Retinal pigment epithelial cell (primary cell): ENCODE measurements at regions not wholly inside any gene's neighbourhood (a gene's known extent, or its start where the extent isn't known, plus 50 kb on each side); places are given as distances from the start of the nearest gene placed in this dataset.

ENCODE experiments used
- DNase-seq: peaks from one replicate; pipeline ENCODE4 v3.0.0-alpha.2; 2010; ENCODE audit warnings: low read depth
- H3K4me3 ChIP-seq: 2 replicates; pipeline ENCODE4 v1.5.1; 2011; ENCODE audit warnings: mild to moderate bottlenecking, low read length, control low read depth, moderate library complexity
- CTCF ChIP-seq: conservative IDR thresholded peaks from 2 replicates; pipeline ENCODE4 v1.5.1; 2011; ENCODE audit warnings: low read depth, low read length, control low read depth, inconsistent platforms

GRCh38 chr17:70352834-70353233 lies 183.5 kb downstream of the KCNJ2 start:
- DNase-seq, result no peak

GRCh38 chr17:70353408-70354092 lies 184.2 kb downstream of the KCNJ2 start:
- TF ChIP-seq CTCF, result no peak
- DNase-seq, result no peak
- H3K4me3 ChIP-seq, result no peak overlapping the region

More at GRCh38 chr17:70352834-70353233, 183.5 kb downstream of the KCNJ2 start:
- no peak for TF ChIP-seq CTCF
- no peak overlapping the region for H3K4me3 ChIP-seq

GRCh38 chr17:70355185-70355584 lies 185.9 kb downstream of the KCNJ2 start:
- no peak overlapping the region for H3K4me3 ChIP-seq
- no peak for DNase-seq
- TF ChIP-seq CTCF, result no peak

GRCh38 chr17:70357190-70357589 lies 187.9 kb downstream of the KCNJ2 start:
- no peak overlapping the region for H3K4me3 ChIP-seq
- DNase-seq, result peak; percentile 10
- no peak for TF ChIP-seq CTCF

GRCh38 chr17:70365091-70365583 lies 195.8 kb downstream of the KCNJ2 start:
- DNase-seq, result no peak
- no peak overlapping the region for H3K4me3 ChIP-seq
- TF ChIP-seq CTCF, result no peak

GRCh38 chr17:70366386-70366785 lies 197.1 kb downstream of the KCNJ2 start:
- DNase-seq, result no peak
- TF ChIP-seq CTCF, result no peak
- H3K4me3 ChIP-seq, result no peak overlapping the region

- DNase-seq, result no peak
- no peak for TF ChIP-seq CTCF
- no peak overlapping the region for H3K4me3 ChIP-seq
Observed at GRCh38 chr17:70368011-70368410, 198.7 kb downstream of the KCNJ2 start.
